HepG2 (cell line): ENCODE measurements at regions not wholly inside any gene's neighbourhood (a gene's known extent, or its start where the extent isn't known, plus 50 kb on each side); places are given as distances from the start of the nearest gene placed in this dataset.
A peak's percentile ranks its signal among the peaks of the same experiment; 100 is the strongest.

Experiments used
- ETV6 ChIP-seq: sonication (generic); formaldehyde crosslinking; conservative IDR thresholded peaks from 2 replicates; pipeline ENCODE4 v1.4.0; 2020; ENCODE audit warnings: missing genetic modification reagents
- HNRNPUL1 ChIP-seq: fragments of 200-400 bp; formaldehyde crosslinking; IDR thresholded peaks from 2 replicates; pipeline ENCODE4 v1.6.1; 2017; ENCODE audit warnings: low read depth, mild to moderate bottlenecking, low read length, moderate library complexity
- HOMEZ ChIP-seq: IDR thresholded peaks from 2 replicates; pipeline ENCODE4 v1.6.1; 2016; ENCODE audit warnings: low read depth
- ISL2 ChIP-seq: sonication (generic); formaldehyde crosslinking; IDR thresholded peaks from 2 replicates; pipeline ENCODE4 v1.5.0; 2020; ENCODE audit warnings: missing genetic modification reagents
- KDM2A ChIP-seq: sonication (generic); formaldehyde crosslinking; IDR thresholded peaks from 2 replicates; pipeline ENCODE4 v1.4.0; 2020; ENCODE audit warnings: low read depth, missing genetic modification reagents, borderline replicate concordance
- MAFF ChIP-seq: IDR thresholded peaks from 2 replicates; pipeline ENCODE4 v1.6.1; 2011; ENCODE audit warnings: low read depth, low read length, improper control_type of control experiment
- MIER3 ChIP-seq: IDR thresholded peaks from 2 replicates; pipeline ENCODE4 v1.6.1; 2016; ENCODE audit warnings: missing compliant biosample characterization, borderline replicate concordance
- MTF1 ChIP-seq: sonication (generic); formaldehyde crosslinking; IDR thresholded peaks from 2 replicates; pipeline ENCODE4 v1.5.0; 2020; ENCODE audit warnings: missing genetic modification reagents
- TEAD3 ChIP-seq: optimal IDR thresholded peaks from 2 replicates; pipeline ENCODE3; 2016; ENCODE audit warnings: borderline replicate concordance
- YY1 ChIP-seq: IDR thresholded peaks from 2 replicates; pipeline ENCODE4 v1.6.1; 2011; ENCODE audit warnings: low read length, low read depth, moderate library complexity, mild to moderate bottlenecking; ENCODE audit not compliant: insufficient read depth, insufficient replicate concordance
- ZBTB1 ChIP-seq: sonication (generic); formaldehyde crosslinking; IDR thresholded peaks from 2 replicates; pipeline ENCODE4 v1.4.0; 2020; ENCODE audit warnings: missing genetic modification reagents, borderline replicate concordance
- ZNF337 ChIP-seq: sonication (generic); formaldehyde crosslinking; IDR thresholded peaks from 2 replicates; pipeline ENCODE4 v1.5.1; 2020; ENCODE audit warnings: missing genetic modification reagents, low read depth, mild to moderate bottlenecking, borderline replicate concordance
- ZNF383 ChIP-seq: sonication (generic); formaldehyde crosslinking; IDR thresholded peaks from 2 replicates; pipeline ENCODE4 v1.4.0; 2020; ENCODE audit warnings: missing genetic modification reagents, mild to moderate bottlenecking, borderline replicate concordance
- ZNF446 ChIP-seq: sonication (generic); formaldehyde crosslinking; IDR thresholded peaks from 2 replicates; pipeline ENCODE4 v1.5.0; 2020; ENCODE audit warnings: mild to moderate bottlenecking, missing genetic modification reagents
- ZNF510 ChIP-seq: sonication (generic); formaldehyde crosslinking; IDR thresholded peaks from 2 replicates; pipeline ENCODE4 v1.4.0; 2020; ENCODE audit warnings: low read depth, mild to moderate bottlenecking, missing genetic modification reagents
- ZNF644 ChIP-seq: IDR thresholded peaks from 2 replicates; pipeline ENCODE4 v1.6.1; 2016; ENCODE audit warnings: low read depth
- ZNF646 ChIP-seq: sonication (generic); formaldehyde crosslinking; IDR thresholded peaks from 2 replicates; pipeline ENCODE4 v1.9.0; 2021; ENCODE audit warnings: mild to moderate bottlenecking, missing genetic modification reagents
- ZNF790 ChIP-seq: sonication (generic); formaldehyde crosslinking; IDR thresholded peaks from 2 replicates; pipeline ENCODE4 v1.8.0; 2022; ENCODE audit warnings: missing genetic modification reagents, mild to moderate bottlenecking, borderline replicate concordance
- TF ChIP-seq, protein P1 (sequence below): sonication (generic); formaldehyde crosslinking; IDR thresholded peaks from 2 replicates; pipeline ENCODE4 v1.5.0; 2020; ENCODE audit warnings: missing genetic modification reagents
- TF ChIP-seq, protein P2 (sequence below): IDR thresholded peaks from 2 replicates; pipeline ENCODE4 v1.6.1; 2016; ENCODE audit warnings: low read depth, borderline replicate concordance

DNA sequence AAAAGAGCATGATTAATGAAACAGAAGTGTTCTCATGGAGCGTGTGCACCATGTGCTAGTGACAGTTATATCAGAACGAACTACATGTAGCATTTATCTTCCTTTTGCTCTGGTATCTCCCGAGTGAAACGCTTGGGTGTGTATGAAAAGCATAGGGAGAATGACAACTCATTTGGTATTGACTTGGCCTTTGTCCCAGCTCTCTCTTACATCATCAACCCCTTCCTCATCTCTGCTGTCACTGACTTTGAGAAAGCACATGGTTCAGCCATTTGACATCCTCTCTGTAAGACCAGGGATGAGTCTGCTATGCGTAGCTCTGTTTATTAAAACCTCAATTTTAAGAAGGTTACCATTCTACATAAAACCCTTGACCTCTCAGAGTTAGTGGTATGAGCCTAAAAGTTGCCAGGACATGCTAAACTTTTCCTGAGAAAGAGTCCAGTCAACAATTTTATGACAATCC is 201.0 kb downstream of the NRIP1 start (continued):
- no peak; the same call in 1 of the 2 replicates for TF ChIP-seq KDM2A (CRISPR knock-in tag)
- no peak for TF ChIP-seq ZNF383 (CRISPR knock-in tag)
- no peak for TF ChIP-seq ZNF510 (CRISPR knock-in tag)
- peak; percentile 73; the same call in 1 of the 2 replicates for TF ChIP-seq MIER3 (CRISPR knock-in tag)
- no peak for TF ChIP-seq ZBTB1 (CRISPR knock-in tag)
- TF ChIP-seq, protein P1, sequence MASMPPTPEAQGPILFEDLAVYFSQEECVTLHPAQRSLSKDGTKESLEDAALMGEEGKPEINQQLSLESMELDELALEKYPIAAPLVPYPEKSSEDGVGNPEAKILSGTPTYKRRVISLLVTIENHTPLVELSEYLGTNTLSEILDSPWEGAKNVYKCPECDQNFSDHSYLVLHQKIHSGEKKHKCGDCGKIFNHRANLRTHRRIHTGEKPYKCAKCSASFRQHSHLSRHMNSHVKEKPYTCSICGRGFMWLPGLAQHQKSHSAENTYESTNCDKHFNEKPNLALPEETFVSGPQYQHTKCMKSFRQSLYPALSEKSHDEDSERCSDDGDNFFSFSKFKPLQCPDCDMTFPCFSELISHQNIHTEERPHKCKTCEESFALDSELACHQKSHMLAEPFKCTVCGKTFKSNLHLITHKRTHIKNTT (CRISPR knock-in tag): no peak
- TF ChIP-seq YY1: no peak
- TF ChIP-seq MTF1 (CRISPR knock-in tag): 0 out of 2 replicates have a peak, but pooled peaks have one; percentile 56
- no peak; the same call in 1 of the 2 replicates for TF ChIP-seq ZNF790 (CRISPR knock-in tag)
- no peak for TF ChIP-seq ISL2 (CRISPR knock-in tag)
- TF ChIP-seq ZNF644 (CRISPR knock-in tag): peak; percentile 99
- TF ChIP-seq MAFF: no peak
- no peak; the same call in 1 of the 2 replicates for TF ChIP-seq ZNF446 (CRISPR knock-in tag)
- TF ChIP-seq ZNF646 (CRISPR knock-in tag): 0 out of 2 replicates have a peak, but pooled peaks have one; percentile 67
- TF ChIP-seq ETV6 (CRISPR knock-in tag): no peak
- TF ChIP-seq, protein P2, sequence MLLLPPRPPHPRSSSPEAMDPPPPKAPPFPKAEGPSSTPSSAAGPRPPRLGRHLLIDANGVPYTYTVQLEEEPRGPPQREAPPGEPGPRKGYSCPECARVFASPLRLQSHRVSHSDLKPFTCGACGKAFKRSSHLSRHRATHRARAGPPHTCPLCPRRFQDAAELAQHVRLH: no peak
- TF ChIP-seq TEAD3 (CRISPR knock-in tag): peak; percentile 55
- peak; percentile 29; the same call in 1 of the 2 replicates for TF ChIP-seq HOMEZ
- no peak for TF ChIP-seq ZNF337 (CRISPR knock-in tag)
- no peak for TF ChIP-seq HNRNPUL1
